Fibroblast of lung (primary cell): ENCODE measurements at regions not wholly inside any gene's neighbourhood (a gene's known extent, or its start where the extent isn't known, plus 50 kb on each side); places are given as distances from the start of the nearest gene placed in this dataset.

Experiments used
- EZH2 ChIP-seq: IDR thresholded peaks from 2 replicates; pipeline ENCODE4 v1.5.1; 2012; ENCODE audit warnings: low read length, control low read depth, mild to moderate bottlenecking; ENCODE audit errors: missing control alignments
- TF ChIP-seq, protein P1 (sequence below), 2 donors: IDR thresholded peaks in 1 of 2; conservative IDR thresholded peaks in 1 of 2; 1 replicate in 1 of 2; 2 replicates in 1 of 2; pipeline ENCODE4 v1.5.1; 2011 to 2012; ENCODE audit warnings: low read length in 2 of 2, control low read depth in 1 of 2, inconsistent platforms in 1 of 2, low read depth in 1 of 2, mild to moderate bottlenecking in 1 of 2

GRCh38 chr20:40963505-40963845 lies 65.1 kb upstream of the TOP1 start:
- TF ChIP-seq, protein P1, sequence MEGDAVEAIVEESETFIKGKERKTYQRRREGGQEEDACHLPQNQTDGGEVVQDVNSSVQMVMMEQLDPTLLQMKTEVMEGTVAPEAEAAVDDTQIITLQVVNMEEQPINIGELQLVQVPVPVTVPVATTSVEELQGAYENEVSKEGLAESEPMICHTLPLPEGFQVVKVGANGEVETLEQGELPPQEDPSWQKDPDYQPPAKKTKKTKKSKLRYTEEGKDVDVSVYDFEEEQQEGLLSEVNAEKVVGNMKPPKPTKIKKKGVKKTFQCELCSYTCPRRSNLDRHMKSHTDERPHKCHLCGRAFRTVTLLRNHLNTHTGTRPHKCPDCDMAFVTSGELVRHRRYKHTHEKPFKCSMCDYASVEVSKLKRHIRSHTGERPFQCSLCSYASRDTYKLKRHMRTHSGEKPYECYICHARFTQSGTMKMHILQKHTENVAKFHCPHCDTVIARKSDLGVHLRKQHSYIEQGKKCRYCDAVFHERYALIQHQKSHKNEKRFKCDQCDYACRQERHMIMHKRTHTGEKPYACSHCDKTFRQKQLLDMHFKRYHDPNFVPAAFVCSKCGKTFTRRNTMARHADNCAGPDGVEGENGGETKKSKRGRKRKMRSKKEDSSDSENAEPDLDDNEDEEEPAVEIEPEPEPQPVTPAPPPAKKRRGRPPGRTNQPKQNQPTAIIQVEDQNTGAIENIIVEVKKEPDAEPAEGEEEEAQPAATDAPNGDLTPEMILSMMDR (conservative IDR thresholded peaks at IDR 0.05 in 1 of 2, IDR thresholded peaks at IDR 0.05 in 1 of 2; ENCODE audit: low read depth in 1 of 2, low read length in 2 of 2): no peak
- TF ChIP-seq EZH2: no peak
